Ascending aorta (tissue), 2 donors: ENCODE measurements at regions not wholly inside any gene's neighbourhood (a gene's known extent, or its start where the extent isn't known, plus 50 kb on each side); places are given as distances from the start of the nearest gene placed in this dataset.

ENCODE experiments used
- DNase-seq, 2 donors: peaks; one replicate each; pipeline ENCODE4 v3.0.0-alpha.2; 2019; ENCODE audit warnings: low spot score in 2 of 2
- H3K27ac ChIP-seq, 2 donors: fragments of 200-600 bp; sonication (generic); one replicate each; pipeline ENCODE4 v1.5.1; 2016 to 2017; ENCODE audit warnings: mild to moderate bottlenecking in 1 of 2
- H3K27me3 ChIP-seq: fragments of 200-600 bp; sonication (generic); one replicate; pipeline ENCODE4 v1.5.1; 2017
- H3K36me3 ChIP-seq, 2 donors: fragments of 200-600 bp; sonication (generic); one replicate each; pipeline ENCODE4 v1.5.1; 2016
- H3K4me1 ChIP-seq, 2 donors: fragments of 200-600 bp; sonication (generic); one replicate each; pipeline ENCODE4 v1.5.1; 2016 to 2017; ENCODE audit warnings: mild to moderate bottlenecking in 1 of 2
- H3K4me3 ChIP-seq, 2 donors: fragments of 200-600 bp; sonication (generic); one replicate each; pipeline ENCODE4 v1.5.1; 2016 to 2017; ENCODE audit warnings: mild to moderate bottlenecking in 1 of 2
- H3K9me3 ChIP-seq, 2 donors: fragments of 200-600 bp; sonication (generic); one replicate each; pipeline ENCODE4 v1.5.1; 2016
- intact Hi-C: fragments of 100-400 bp; cut with DNase I; formaldehyde crosslinking; loops from one replicate; pipeline ENCODE4 v1.15.1; 2023
- TF ChIP-seq, protein P1 (sequence below), 3 experiments: fragments of 200-600 bp in 2 of 3; fragments of 450-650 bp in 1 of 3; sonication (generic) in 2 of 3; IDR thresholded peaks; one replicate each; pipeline ENCODE4 v1.5.1; 2016 to 2019; ENCODE audit warnings: antibody characterized with exemption in 3 of 3, mild to moderate bottlenecking in 1 of 3, moderate library complexity in 1 of 3

DNA sequence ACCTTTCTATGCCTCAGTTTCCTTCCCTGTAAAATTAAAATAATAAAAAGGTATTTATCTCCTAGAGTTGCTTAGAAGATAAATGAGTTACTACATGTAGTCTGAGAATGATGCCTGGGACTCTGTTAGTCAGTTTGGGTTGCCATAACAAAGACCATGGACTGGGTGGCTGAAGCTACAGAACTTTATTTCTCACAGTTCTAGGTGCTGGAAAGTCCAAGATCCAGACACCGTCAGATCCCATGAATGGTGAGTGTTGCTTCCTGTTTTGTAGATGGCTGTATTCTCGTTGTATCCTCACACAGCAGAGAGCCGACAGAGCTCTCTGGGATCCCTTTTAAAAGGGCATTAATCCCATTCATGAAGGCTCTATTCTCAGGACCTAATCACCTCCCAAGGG lies 64.0 kb upstream of the LTA4H start:
- H3K9me3 ChIP-seq: no peaks in the 10 kb centered on the region
- intact Hi-C loops: no loop called here
- TF ChIP-seq, protein P1, sequence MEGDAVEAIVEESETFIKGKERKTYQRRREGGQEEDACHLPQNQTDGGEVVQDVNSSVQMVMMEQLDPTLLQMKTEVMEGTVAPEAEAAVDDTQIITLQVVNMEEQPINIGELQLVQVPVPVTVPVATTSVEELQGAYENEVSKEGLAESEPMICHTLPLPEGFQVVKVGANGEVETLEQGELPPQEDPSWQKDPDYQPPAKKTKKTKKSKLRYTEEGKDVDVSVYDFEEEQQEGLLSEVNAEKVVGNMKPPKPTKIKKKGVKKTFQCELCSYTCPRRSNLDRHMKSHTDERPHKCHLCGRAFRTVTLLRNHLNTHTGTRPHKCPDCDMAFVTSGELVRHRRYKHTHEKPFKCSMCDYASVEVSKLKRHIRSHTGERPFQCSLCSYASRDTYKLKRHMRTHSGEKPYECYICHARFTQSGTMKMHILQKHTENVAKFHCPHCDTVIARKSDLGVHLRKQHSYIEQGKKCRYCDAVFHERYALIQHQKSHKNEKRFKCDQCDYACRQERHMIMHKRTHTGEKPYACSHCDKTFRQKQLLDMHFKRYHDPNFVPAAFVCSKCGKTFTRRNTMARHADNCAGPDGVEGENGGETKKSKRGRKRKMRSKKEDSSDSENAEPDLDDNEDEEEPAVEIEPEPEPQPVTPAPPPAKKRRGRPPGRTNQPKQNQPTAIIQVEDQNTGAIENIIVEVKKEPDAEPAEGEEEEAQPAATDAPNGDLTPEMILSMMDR (IDR thresholded peaks at IDR 0.05): no peak
- H3K36me3 ChIP-seq: no peaks in the 10 kb centered on the region
- no peaks in the 10 kb centered on the region for H3K4me1 ChIP-seq
- H3K4me3 ChIP-seq: no peak overlapping the region
- no peak for DNase-seq
- H3K27ac ChIP-seq: no peak overlapping the region
- H3K27me3 ChIP-seq: no peaks in the 10 kb centered on the region

GRCh38 chr12:96099986-96100385 lies 64.6 kb upstream of the LTA4H start:
- Histone ChIP-seq H3K27me3 (no peaks in the 10 kb centered on the region), H3K4me1 (no peaks in the 10 kb centered on the region), H3K4me3 (no peak overlapping the region), H3K9me3 (no peaks in the 10 kb centered on the region), H3K36me3 (no peaks in the 10 kb centered on the region), H3K27ac (no peak overlapping the region)
- TF ChIP-seq, protein P1 (IDR thresholded peaks at IDR 0.05): no peak
- intact Hi-C loops: no loop called here
- no peak for DNase-seq

GRCh38 chr12:96101806-96102205 lies 66.4 kb upstream of the LTA4H start:
- H3K9me3 ChIP-seq: no peaks in the 10 kb centered on the region
- intact Hi-C loops: no loop called here
- no peaks in the 10 kb centered on the region for H3K4me1 ChIP-seq
- no peaks in the 10 kb centered on the region for H3K36me3 ChIP-seq
- no peak overlapping the region for H3K4me3 ChIP-seq
- DNase-seq: no peak
- TF ChIP-seq, protein P1 (IDR thresholded peaks at IDR 0.05): no peak
- H3K27ac ChIP-seq: no peak overlapping the region
- no peaks in the 10 kb centered on the region for H3K27me3 ChIP-seq

DNA sequence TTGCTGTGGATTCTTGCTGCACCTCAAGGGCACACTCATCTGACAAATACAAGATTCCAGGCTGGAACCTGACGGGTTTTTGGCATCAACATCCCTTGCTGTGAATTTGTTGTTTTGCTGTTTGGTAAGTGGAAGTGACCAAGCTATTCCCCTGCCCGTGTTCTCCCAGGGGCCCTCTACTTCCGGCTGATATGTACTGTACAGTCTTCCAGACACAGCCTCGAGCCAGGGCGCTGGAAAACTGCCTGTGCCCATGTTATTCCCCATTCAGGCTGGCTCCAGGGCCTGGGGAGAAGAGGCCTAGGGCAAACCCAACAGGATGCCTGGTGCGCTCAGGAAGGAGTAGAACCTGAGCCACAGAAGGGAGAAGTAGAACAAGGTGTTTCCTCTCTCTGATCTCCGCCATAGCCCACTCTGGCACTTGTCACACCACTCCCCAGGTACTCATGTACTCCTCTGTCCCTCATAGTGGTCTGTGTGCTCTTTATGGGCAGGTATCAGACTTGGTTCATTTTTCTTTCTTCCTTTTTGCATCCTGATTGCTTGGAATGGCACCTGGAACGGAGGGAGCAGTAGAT lies 67.8 kb upstream of the LTA4H start:
- Histone ChIP-seq H3K9me3 (no peaks in the 10 kb centered on the region), H3K4me1 (no peaks in the 10 kb centered on the region), H3K27me3 (no peaks in the 10 kb centered on the region), H3K36me3 (no peaks in the 10 kb centered on the region), H3K27ac (peak overlapping the region; percentile 12 to 25), H3K4me3 (no peak overlapping the region)
- intact Hi-C loops: no loop called here
- DNase-seq: peak in 1 of 2 donors; percentile 66
- TF ChIP-seq, protein P1 (IDR thresholded peaks at IDR 0.05): no peak

GRCh38 chr12:96104566-96104965 lies 69.2 kb upstream of the LTA4H start:
- no peak for DNase-seq
- TF ChIP-seq, protein P1 (IDR thresholded peaks at IDR 0.05): no peak
- H3K9me3 ChIP-seq: no peaks in the 10 kb centered on the region
- no peak overlapping the region for H3K27ac ChIP-seq
- no peaks in the 10 kb centered on the region for H3K4me1 ChIP-seq
- intact Hi-C loops: no loop called here
- no peaks in the 10 kb centered on the region for H3K36me3 ChIP-seq
- H3K27me3 ChIP-seq: no peaks in the 10 kb centered on the region
- no peak overlapping the region for H3K4me3 ChIP-seq

DNA sequence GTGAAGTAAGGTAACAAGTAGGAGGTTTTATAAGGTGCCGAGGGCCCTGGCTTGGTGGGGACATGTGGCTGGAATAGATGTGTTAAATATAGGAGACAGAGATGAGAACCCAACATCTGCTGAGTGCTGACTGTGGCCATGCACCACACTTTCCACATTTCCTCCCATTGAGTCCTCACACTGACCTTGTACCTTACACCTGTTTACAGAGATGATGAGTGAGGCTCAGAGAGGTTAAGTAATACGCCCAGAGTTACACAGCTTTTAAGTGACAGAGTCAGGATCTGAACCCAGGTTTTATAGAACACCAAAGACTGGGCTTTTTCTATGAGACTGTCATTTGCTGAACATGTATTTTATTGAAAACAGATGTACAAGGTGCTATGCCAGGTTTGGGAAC lies 70.8 kb upstream of the LTA4H start:
- TF ChIP-seq, protein P1 (IDR thresholded peaks at IDR 0.05): no peak
- Histone ChIP-seq H3K9me3 (no peaks in the 10 kb centered on the region), H3K4me1 (no peaks in the 10 kb centered on the region), H3K4me3 (no peak overlapping the region), H3K36me3 (no peaks in the 10 kb centered on the region), H3K27me3 (no peaks in the 10 kb centered on the region), H3K27ac (no peak overlapping the region)
- intact Hi-C loops: no loop called here
- DNase-seq: no peak
